ENCODE measurements at regions not wholly inside any gene's neighbourhood (a gene's known extent, or its start where the extent isn't known, plus 50 kb on each side); places are given as distances from the start of the nearest gene placed in this dataset.

- no peak for DNase-seq (ENCODE audit: low spot score)
Measured at GRCh38 chr2:2540406-2540805, 209.3 kb upstream of the MYT1L start.

- no peak for DNase-seq (ENCODE audit: low spot score)
Measured at GRCh38 chr2:2536416-2537056, 205.5 kb upstream of the MYT1L start.

GRCh38 chr2:2530334-2530733 lies 199.3 kb upstream of the MYT1L start:
- DNase-seq (ENCODE audit: low spot score) = no peak

- no peak for DNase-seq (ENCODE audit: low spot score)
Measured at GRCh38 chr2:2528846-2529245, 197.8 kb upstream of the MYT1L start.

- DNase-seq (ENCODE audit: low spot score) = no peak
Measured at GRCh38 chr2:2527148-2527547, 196.1 kb upstream of the MYT1L start.

GRCh38 chr2:2524348-2524941 lies 193.4 kb upstream of the MYT1L start:
- no peak for DNase-seq (ENCODE audit: low spot score)

- DNase-seq (ENCODE audit: low spot score) = no peak
Measured at GRCh38 chr2:2523461-2524347, 192.6 kb upstream of the MYT1L start.

- DNase-seq (ENCODE audit: low spot score) = no peak
Measured at GRCh38 chr2:2520401-2520811, 189.3 kb upstream of the MYT1L start.

- DNase-seq (ENCODE audit: low spot score) = no peak
Measured at GRCh38 chr2:2519381-2519780, 188.3 kb upstream of the MYT1L start.

- no peak for DNase-seq (ENCODE audit: low spot score)
Measured at GRCh38 chr2:2517399-2517798, 186.3 kb upstream of the MYT1L start.

- no peak for DNase-seq (ENCODE audit: low spot score)
Measured at GRCh38 chr2:2516386-2516785, 185.3 kb upstream of the MYT1L start.

GRCh38 chr2:2512931-2513330 lies 181.9 kb upstream of the MYT1L start:
- peak; percentile 24 for DNase-seq (ENCODE audit: low spot score)

GRCh38 chr2:2507417-2507997 lies 176.4 kb upstream of the MYT1L start:
- no peak for DNase-seq (ENCODE audit: low spot score)

GRCh38 chr2:2506536-2506935 lies 175.5 kb upstream of the MYT1L start:
- no peak for DNase-seq (ENCODE audit: low spot score)

GRCh38 chr2:2505604-2506003 lies 174.5 kb upstream of the MYT1L start:
- DNase-seq (ENCODE audit: low spot score) = no peak

- DNase-seq (ENCODE audit: low spot score) = no peak
Measured at GRCh38 chr2:2503864-2504418, 172.9 kb upstream of the MYT1L start.

- DNase-seq (ENCODE audit: low spot score) = no peak
Measured at GRCh38 chr2:2502201-2502549, 171.1 kb upstream of the MYT1L start.

GRCh38 chr2:2501454-2502200 lies 170.6 kb upstream of the MYT1L start:
- DNase-seq (ENCODE audit: low spot score) = no peak

GRCh38 chr2:2495606-2496005 lies 164.5 kb upstream of the MYT1L start:
- no peak for DNase-seq (ENCODE audit: low spot score)

GRCh38 chr2:2493496-2493895 lies 162.4 kb upstream of the MYT1L start:
- DNase-seq (ENCODE audit: low spot score) = no peak

- no peak for DNase-seq (ENCODE audit: low spot score)
Measured at GRCh38 chr2:2492800-2493199, 161.7 kb upstream of the MYT1L start.

- DNase-seq (ENCODE audit: low spot score) = no peak
Measured at GRCh38 chr2:2491964-2492363, 160.9 kb upstream of the MYT1L start.
